GM21360 (cell line): ENCODE measurements at regions not wholly inside any gene's neighbourhood (a gene's known extent, or its start where the extent isn't known, plus 50 kb on each side); places are given as distances from the start of the nearest gene placed in this dataset.

Source experiments
- ATAC-seq: cut with Tn5 transposase; IDR thresholded peaks from one replicate; pipeline ENCODE4 v1.9.1; 2021; ENCODE audit warnings: mild to moderate bottlenecking, moderate library complexity; ENCODE audit not compliant: unreplicated experiment

- ATAC-seq, result no peak
Observed at GRCh38 chr17:79184219-79184618, 109.6 kb downstream of the ENGASE start.

- no peak for ATAC-seq
Observed at GRCh38 chr17:79183293-79184158, 108.9 kb downstream of the ENGASE start.

GRCh38 chr17:79183043-79183292, 108.3 kb downstream of the ENGASE start:
- ATAC-seq, result no peak

- ATAC-seq, result no peak
Observed at GRCh38 chr17:79182176-79183042, 107.8 kb downstream of the ENGASE start.

- ATAC-seq, result no peak
Observed at GRCh38 chr17:79180358-79181005, 105.9 kb downstream of the ENGASE start.

GRCh38 chr17:79179334-79179733, 104.7 kb downstream of the ENGASE start:
- no peak for ATAC-seq

- no peak for ATAC-seq
Observed at GRCh38 chr17:79177877-79178276, 103.3 kb downstream of the ENGASE start.

GRCh38 chr17:79176792-79177601, 102.4 kb downstream of the ENGASE start:
- no peak for ATAC-seq

- ATAC-seq, result no peak
Observed at GRCh38 chr17:79174905-79175856, 100.6 kb downstream of the ENGASE start.

- ATAC-seq, result no peak
Observed at GRCh38 chr17:79174193-79174765, 99.7 kb downstream of the ENGASE start.

GRCh38 chr17:79171188-79171587, 96.6 kb downstream of the ENGASE start:
- ATAC-seq, result no peak

GRCh38 chr17:79169861-79170260, 95.2 kb downstream of the ENGASE start:
- ATAC-seq, result no peak

GRCh38 chr17:79169366-79169765, 94.7 kb downstream of the ENGASE start:
- no peak for ATAC-seq

GRCh38 chr17:79168486-79169055, 93.9 kb downstream of the ENGASE start:
- ATAC-seq, result no peak

GRCh38 chr17:79167486-79167885, 92.9 kb downstream of the ENGASE start:
- ATAC-seq, result no peak

GRCh38 chr17:79165756-79166473, 91.3 kb downstream of the ENGASE start:
- ATAC-seq, result no peak

GRCh38 chr17:79164913-79165695, 90.5 kb downstream of the ENGASE start:
- ATAC-seq, result no peak

- no peak for ATAC-seq
Observed at GRCh38 chr17:79164408-79164807, 89.8 kb downstream of the ENGASE start.
